H9 (cell line): ENCODE measurements at regions not wholly inside any gene's neighbourhood (a gene's known extent, or its start where the extent isn't known, plus 50 kb on each side); places are given as distances from the start of the nearest gene placed in this dataset.

Experiments
- DNase-seq: peaks from one replicate; pipeline ENCODE4 v3.0.0-alpha.2; 2017
- H2AFZ ChIP-seq: one replicate; pipeline ENCODE4 v1.6.1; 2013; ENCODE audit warnings: mild to moderate bottlenecking, low read length, control low read depth, moderate library complexity
- H2AK5ac ChIP-seq: 2 replicates; pipeline ENCODE4 v1.6.1; 2013; ENCODE audit warnings: low read length, control low read depth, mixed read lengths; ENCODE audit not compliant: insufficient read length
- H2BK120ac ChIP-seq: one replicate; pipeline ENCODE4 v1.6.1; 2013; ENCODE audit warnings: low read depth, mild to moderate bottlenecking, low read length, control low read depth, inconsistent platforms; ENCODE audit not compliant: poor library complexity, severe bottlenecking
- H2BK12ac ChIP-seq: 2 replicates; pipeline ENCODE4 v1.6.1; 2013; ENCODE audit warnings: low read length, control low read depth, mixed read lengths, low read depth; ENCODE audit not compliant: insufficient read length
- H2BK15ac ChIP-seq: 2 replicates; pipeline ENCODE4 v1.6.1; 2013; ENCODE audit warnings: low read depth, low read length, control low read depth
- H2BK20ac ChIP-seq: one replicate; pipeline ENCODE4 v1.6.1; 2013; ENCODE audit warnings: low read depth, mild to moderate bottlenecking, low read length, control low read depth, inconsistent platforms; ENCODE audit not compliant: poor library complexity, severe bottlenecking
- H2BK5ac ChIP-seq: 2 replicates; pipeline ENCODE4 v1.6.1; 2013; ENCODE audit warnings: low read length, control low read depth, mixed read lengths; ENCODE audit not compliant: insufficient read length
- H3K14ac ChIP-seq: 2 replicates; pipeline ENCODE4 v1.6.1; 2013; ENCODE audit warnings: low read length, control low read depth; ENCODE audit not compliant: insufficient read depth
- H3K18ac ChIP-seq: 2 replicates; pipeline ENCODE4 v1.6.1; 2013; ENCODE audit warnings: low read depth, mild to moderate bottlenecking, mixed read lengths, low read length, control low read depth; ENCODE audit not compliant: insufficient read length
- H3K23ac ChIP-seq: 2 replicates; pipeline ENCODE4 v1.6.1; 2013; ENCODE audit warnings: low read length, control low read depth, mixed read lengths, low read depth; ENCODE audit not compliant: insufficient read length
- H3K23me2 ChIP-seq: 2 replicates; pipeline ENCODE4 v1.6.1; 2013; ENCODE audit warnings: low read depth, mild to moderate bottlenecking, mixed read lengths, low read length, control low read depth; ENCODE audit not compliant: insufficient read length, poor library complexity, severe bottlenecking
- H3K27ac ChIP-seq: 2 replicates; pipeline ENCODE4 v1.5.1; 2013; ENCODE audit warnings: low read length, control low read depth, mixed read lengths, low read depth; ENCODE audit not compliant: insufficient read length
- H3K27me3 ChIP-seq: 2 replicates; pipeline ENCODE4 v1.6.1; 2013; ENCODE audit warnings: low read length, control low read depth, inconsistent platforms; ENCODE audit not compliant: insufficient read depth
- H3K4ac ChIP-seq: 2 replicates; pipeline ENCODE4 v1.6.1; 2013; ENCODE audit warnings: low read depth, mild to moderate bottlenecking, control low read depth, inconsistent platforms, low read length, moderate library complexity
- H3K4me1 ChIP-seq: 2 replicates; pipeline ENCODE4 v1.6.1; 2013; ENCODE audit warnings: low read length, control low read depth, inconsistent platforms; ENCODE audit not compliant: insufficient read depth
- H3K4me2 ChIP-seq: 2 replicates; pipeline ENCODE4 v1.6.1; 2013; ENCODE audit warnings: low read length, control low read depth, mixed read lengths; ENCODE audit not compliant: insufficient read length, insufficient read depth
- H3K56ac ChIP-seq: 2 replicates; pipeline ENCODE4 v1.6.1; 2013; ENCODE audit warnings: low read depth, mild to moderate bottlenecking, mixed read lengths, low read length, control low read depth; ENCODE audit not compliant: insufficient read length
- H3K79me1 ChIP-seq: 2 replicates; pipeline ENCODE4 v1.6.1; 2013; ENCODE audit warnings: low read depth, mild to moderate bottlenecking, moderate library complexity, low read length, control low read depth, inconsistent platforms; ENCODE audit not compliant: insufficient read depth, poor library complexity, severe bottlenecking
- H3K79me2 ChIP-seq: 2 replicates; pipeline ENCODE4 v1.6.1; 2013; ENCODE audit warnings: low read length, control low read depth, inconsistent platforms; ENCODE audit not compliant: insufficient read depth
- H3K9ac ChIP-seq: 2 replicates; pipeline ENCODE4 v1.6.1; 2013; ENCODE audit warnings: low read length, control low read depth, mixed read lengths; ENCODE audit not compliant: insufficient read length; ENCODE audit errors: extremely low read depth
- H3K9me3 ChIP-seq: one replicate; pipeline ENCODE4 v1.6.1; 2013; ENCODE audit warnings: low read depth, low read length, inconsistent platforms; ENCODE audit not compliant: control insufficient read depth
- H3T11ph ChIP-seq: one replicate; pipeline ENCODE4 v1.6.1; 2013; ENCODE audit warnings: mild to moderate bottlenecking, low read length, control low read depth, inconsistent platforms
- H4K20me1 ChIP-seq: one replicate; pipeline ENCODE4 v1.6.1; 2013; ENCODE audit not compliant: control insufficient read depth, insufficient read length, insufficient read depth
- H4K5ac ChIP-seq: 2 replicates; pipeline ENCODE4 v1.6.1; 2013; ENCODE audit warnings: low read depth, mild to moderate bottlenecking, mixed read lengths, low read length, control low read depth; ENCODE audit not compliant: insufficient read length
- H4K8ac ChIP-seq: replicated peaks from 2 replicates; pipeline ENCODE4 v1.6.1; 2013; ENCODE audit warnings: low read length, control low read depth, mixed read lengths, low read depth; ENCODE audit not compliant: insufficient read length
- H4K91ac ChIP-seq: 2 replicates; pipeline ENCODE4 v1.6.1; 2013; ENCODE audit warnings: low read depth, mild to moderate bottlenecking, moderate library complexity, mixed read lengths, low read length, control low read depth; ENCODE audit not compliant: insufficient read length
- H3K27ac Mint-ChIP-seq, 3 experiments: 2 replicates in 2 of 3; 3 replicates in 1 of 3; pipeline ENCODE4 v1.8.0; 2020 to 2021; ENCODE audit warnings: mixed read lengths in 3 of 3, mild to moderate bottlenecking in 1 of 3, moderate library complexity in 1 of 3
- H3K27me3 Mint-ChIP-seq: 2 replicates; pipeline ENCODE4 v1.8.0; 2021; ENCODE audit warnings: low read depth, mild to moderate bottlenecking, moderate library complexity, mixed read lengths
- H3K36me3 Mint-ChIP-seq, 3 experiments: 2 replicates in 2 of 3; 3 replicates in 1 of 3; pipeline ENCODE4 v1.8.0; 2020 to 2021; ENCODE audit warnings: low read depth in 3 of 3, mixed read lengths in 3 of 3; ENCODE audit not compliant: insufficient read depth in 1 of 3
- H3K4me1 Mint-ChIP-seq, 2 experiments: 2 replicates each; pipeline ENCODE4 v1.8.0; 2020; ENCODE audit warnings: mixed read lengths in 2 of 2
- H3K4me3 Mint-ChIP-seq, 2 experiments: 2 replicates in 1 of 2; 3 replicates in 1 of 2; pipeline ENCODE4 v1.8.0; 2020 to 2021; ENCODE audit warnings: mild to moderate bottlenecking in 2 of 2, mixed read lengths in 2 of 2, moderate library complexity in 1 of 2
- H3K9me3 Mint-ChIP-seq, 2 experiments: 2 replicates in 1 of 2; 3 replicates in 1 of 2; pipeline ENCODE4 v1.8.0; 2020; ENCODE audit warnings: mild to moderate bottlenecking in 2 of 2, mixed read lengths in 2 of 2, moderate library complexity in 1 of 2
- CTCF ChIP-seq: fragments of 200-600 bp; sonication (generic); conservative IDR thresholded peaks from 3 replicates; pipeline ENCODE4 v1.8.0; 2021; ENCODE audit warnings: antibody characterized with exemption, mild to moderate bottlenecking
- WGBS: extraction: QIAGEN DNeasy Blood & Tissue Kit; methylation state at CpG from one replicate; pipeline ENCODE4 v1.1.7; 2013; ENCODE audit warnings: missing lambda C conversion rate, low lambda C conversion rate, mixed read lengths; ENCODE audit not compliant: insufficient read length; ENCODE audit errors: extremely low coverage; 5-methylcytosine and 5-hydroxymethylcytosine counted together

GRCh38 chr4:123568936-123569335 is 172.3 kb downstream of the SPRY1 start:
- Histone ChIP-seq H3T11ph (no peak overlapping the region), H4K8ac (no peak overlapping the region), H3K4ac (no peak overlapping the region), H3K79me2 (no peaks in the 10 kb centered on the region), H3K79me1 (no peaks in the 10 kb centered on the region), H2AFZ (no peak overlapping the region), H2BK120ac (no peak overlapping the region), H3K4me2 (no peak overlapping the region), H3K4me1 (no peaks in the 10 kb centered on the region), H4K5ac (no peak overlapping the region), H3K23ac (no peak overlapping the region), H3K18ac (no peak overlapping the region), H3K27me3 (no peaks in the 10 kb centered on the region), H3K9me3 (no peaks in the 10 kb centered on the region), H4K20me1 (peaks cover 2% of the 10 kb centered on the region), H2BK12ac (no peak overlapping the region), H2BK15ac (no peak overlapping the region), H2BK20ac (no peak overlapping the region), H4K91ac (no peak overlapping the region), H3K14ac (no peak overlapping the region), H3K9ac (no peak overlapping the region), H3K56ac (no peak overlapping the region), H2AK5ac (no peak overlapping the region), H3K23me2 (no peaks in the 10 kb centered on the region), H2BK5ac (no peak overlapping the region), H3K27ac (no peak overlapping the region)
- no peak for DNase-seq
- H3K36me3 Mint-ChIP-seq: peaks cover 0 to 10% (median 3%) of the 10 kb centered on the region in 3 experiments; a peak in 4 of 7 replicates
- no peaks in the 10 kb centered on the region for H3K27me3 Mint-ChIP-seq
- WGBS: no CpG with 5 or more reads among the region's 2 CpGs
- TF ChIP-seq CTCF: no peak
- peaks cover 2 to 5% of the 10 kb centered on the region in 2 experiments; a peak in 3 of 4 replicates for H3K4me1 Mint-ChIP-seq
- no peak overlapping the region for H3K4me3 Mint-ChIP-seq
- peaks cover 5 to 17% of the 10 kb centered on the region in 2 experiments for H3K9me3 Mint-ChIP-seq
- no peak overlapping the region for H3K27ac Mint-ChIP-seq
